Smooth muscle cell (in vitro differentiated cells): ENCODE measurements at regions not wholly inside any gene's neighbourhood (a gene's known extent, or its start where the extent isn't known, plus 50 kb on each side); places are given as distances from the start of the nearest gene placed in this dataset.

ENCODE experiments used
- DNase-seq: peaks from one replicate; lab custom pipeline; 2025; ENCODE audit not compliant: unreplicated experiment; lab: John Stamatoyannopoulos, UW
- H2AFZ ChIP-seq: fragments of 200-600 bp; sonication (generic); 2 replicates; pipeline ENCODE4 v1.6.0; 2016; ENCODE audit warnings: antibody characterized with exemption, low read depth, mild to moderate bottlenecking
- H3F3A ChIP-seq: fragments of 200-600 bp; sonication (generic); 2 replicates; pipeline ENCODE4 v1.6.0; 2017; ENCODE audit warnings: antibody characterized with exemption, low read depth
- H3K27ac ChIP-seq: fragments of 200-600 bp; sonication (generic); 2 replicates; pipeline ENCODE4 v1.5.1; 2016; ENCODE audit warnings: low read depth, mild to moderate bottlenecking
- H3K27me3 ChIP-seq: fragments of 200-600 bp; sonication (generic); 2 replicates; pipeline ENCODE4 v1.6.1; 2016; ENCODE audit warnings: low read depth, mild to moderate bottlenecking
- H3K36me3 ChIP-seq: fragments of 200-600 bp; sonication (generic); 2 replicates; pipeline ENCODE4 v1.5.1; 2016; ENCODE audit warnings: low read depth
- H3K4me1 ChIP-seq: fragments of 200-600 bp; sonication (generic); 2 replicates; pipeline ENCODE4 v1.5.1; 2016; ENCODE audit warnings: low read depth
- H3K4me2 ChIP-seq: fragments of 200-600 bp; sonication (generic); 2 replicates; pipeline ENCODE4 v1.6.0; 2016; ENCODE audit warnings: mild to moderate bottlenecking
- H3K4me3 ChIP-seq: fragments of 200-600 bp; sonication (generic); 2 replicates; pipeline ENCODE4 v1.5.1; 2016; ENCODE audit warnings: mild to moderate bottlenecking
- H3K79me2 ChIP-seq: fragments of 200-600 bp; sonication (generic); 2 replicates; pipeline ENCODE4 v1.6.0; 2016; ENCODE audit warnings: low read depth, mild to moderate bottlenecking
- H3K9ac ChIP-seq: fragments of 200-600 bp; sonication (generic); 2 replicates; pipeline ENCODE4 v1.6.0; 2016; ENCODE audit warnings: low read depth
- H3K9me3 ChIP-seq: fragments of 200-600 bp; sonication (generic); replicated peaks from 2 replicates; pipeline ENCODE4 v1.5.1; 2016; ENCODE audit warnings: low read depth
- H4K20me1 ChIP-seq: fragments of 200-600 bp; sonication (generic); 2 replicates; pipeline ENCODE4 v1.6.0; 2016; ENCODE audit warnings: low read depth
- CTCF ChIP-seq: fragments of 200-600 bp; sonication (generic); IDR thresholded peaks from 2 replicates; pipeline ENCODE4 v1.5.1; 2017; ENCODE audit warnings: borderline replicate concordance, mild to moderate bottlenecking, antibody characterized with exemption; ENCODE audit not compliant: insufficient read depth, poor library complexity, severe bottlenecking
- WGBS: methylation state at CpG from one replicate; pipeline ENCODE4 v1.1.7; 2016; ENCODE audit warnings: low lambda C conversion rate; 5-methylcytosine and 5-hydroxymethylcytosine counted together

- Histone ChIP-seq H3F3A (no peaks in the 10 kb centered on the region), H3K4me2 (no peak overlapping the region), H2AFZ (no peak overlapping the region), H3K36me3 (no peaks in the 10 kb centered on the region), H3K4me1 (no peaks in the 10 kb centered on the region), H3K9ac (no peak overlapping the region), H3K4me3 (no peak overlapping the region), H3K9me3 (no peaks in the 10 kb centered on the region), H3K27me3 (no peaks in the 10 kb centered on the region), H4K20me1 (no peaks in the 10 kb centered on the region), H3K79me2 (no peaks in the 10 kb centered on the region), H3K27ac (no peak overlapping the region)
- 19% methylated on average over 4 of the region's 4 CpGs for WGBS
- no peak for TF ChIP-seq CTCF
- no peak for DNase-seq
Observed at GRCh38 chr16:64841071-64841470, 280.8 kb downstream of the CDH11 start.

- Histone ChIP-seq H3K4me2 (peak overlapping the region; percentile 26), H3K9me3 (no peaks in the 10 kb centered on the region), H3K4me3 (no peak overlapping the region), H4K20me1 (no peaks in the 10 kb centered on the region), H3K4me1 (no peaks in the 10 kb centered on the region), H3K9ac (no peak overlapping the region), H2AFZ (peak overlapping the region; percentile 36), H3F3A (peaks cover 3% of the 10 kb centered on the region), H3K27ac (peak overlapping the region; percentile 42), H3K79me2 (no peaks in the 10 kb centered on the region), H3K36me3 (no peaks in the 10 kb centered on the region), H3K27me3 (no peaks in the 10 kb centered on the region)
- WGBS: 65% methylated on average over 2 of the region's 2 CpGs
- no peak for DNase-seq
- no peak for TF ChIP-seq CTCF
Observed at GRCh38 chr16:64830653-64831052, 291.2 kb downstream of the CDH11 start.

- TF ChIP-seq CTCF: no peak
- peak overlapping the region; percentile 42 for H3K27ac ChIP-seq
- 68% methylated on average over 2 of the region's 2 CpGs for WGBS
Observed at GRCh38 chr16:64829678-64830077, 292.2 kb downstream of the CDH11 start.

GRCh38 chr16:64826374-64826773, 295.5 kb downstream of the CDH11 start:
- no peak for DNase-seq
- WGBS: 93% methylated on average over 2 of the region's 2 CpGs
- no peak overlapping the region for H3K4me2 ChIP-seq
- no peaks in the 10 kb centered on the region for H3K79me2 ChIP-seq
- H3K9ac ChIP-seq: no peak overlapping the region
- no peak overlapping the region for H2AFZ ChIP-seq
- TF ChIP-seq CTCF: no peak
- peaks cover 3% of the 10 kb centered on the region for H3F3A ChIP-seq
- no peaks in the 10 kb centered on the region for H3K9me3 ChIP-seq
- no peak overlapping the region for H3K27ac ChIP-seq
- no peaks in the 10 kb centered on the region for H4K20me1 ChIP-seq
- no peaks in the 10 kb centered on the region for H3K27me3 ChIP-seq
- H3K4me3 ChIP-seq: no peak overlapping the region
- H3K36me3 ChIP-seq: no peaks in the 10 kb centered on the region
- H3K4me1 ChIP-seq: no peaks in the 10 kb centered on the region

More at GRCh38 chr16:64829678-64830077, 292.2 kb downstream of the CDH11 start:
- Histone ChIP-seq H3K36me3 (no peaks in the 10 kb centered on the region), H3K4me1 (no peaks in the 10 kb centered on the region), H3K4me2 (no peak overlapping the region), H3K9ac (no peak overlapping the region), H3F3A (peaks cover 3% of the 10 kb centered on the region), H3K79me2 (no peaks in the 10 kb centered on the region), H3K9me3 (no peaks in the 10 kb centered on the region), H3K27me3 (no peaks in the 10 kb centered on the region), H4K20me1 (no peaks in the 10 kb centered on the region), H3K4me3 (no peak overlapping the region), H2AFZ (peak overlapping the region; percentile 36)
- DNase-seq: no peak
